ENCODE measurements at regions not wholly inside any gene's neighbourhood (a gene's known extent, or its start where the extent isn't known, plus 50 kb on each side); places are given as distances from the start of the nearest gene placed in this dataset.
"Not testable (repeated sequence)": the region's sequence is repeated elsewhere in the genome, so short reads cannot be mapped to it uniquely, and the experiment has no call there.

GRCh38 chr7:110309941-110310340, 781.0 kb upstream of the LRRN3 start:
- ChIA-PET CTCF (no interaction called here), POLR2A (ENCODE audit: unreplicated experiment) (no interaction called here)
- Histone ChIP-seq H3K27me3 (ENCODE audit: low read length) (no peaks in the 10 kb centered on the region), H3K9me2 (replicated peaks; ENCODE audit: low read length) (no peaks in the 10 kb centered on the region), H3K4me1 (ENCODE audit: insufficient read depth, low read length) (no peaks in the 10 kb centered on the region), H2AFZ (ENCODE audit: low read length) (no peak overlapping the region), H4K20me1 (ENCODE audit: low read length) (no peaks in the 10 kb centered on the region), H3K4me2 (ENCODE audit: low read length) (no peak overlapping the region), H3K36me3 (ENCODE audit: low read depth, low read length) (no peaks in the 10 kb centered on the region), H3K9ac (ENCODE audit: low read length) (no peak overlapping the region), H3K27ac (ENCODE audit: low read length) (no peak overlapping the region), H3K4me3 (ENCODE audit: low read length) (no peak overlapping the region), H3K9me3 (ENCODE audit: low read length) (no peaks in the 10 kb centered on the region), H3K79me2 (ENCODE audit: low read length) (no peaks in the 10 kb centered on the region), H3F3A (ENCODE audit: low read length, unreplicated experiment) (no peaks in the 10 kb centered on the region)
- ATAC-seq = no peak
- no TSS peak for BruUV-seq (replicated peaks)
- TF ChIP-seq EZH2 (IDR thresholded peaks at IDR 0.05; ENCODE audit: low read length, unreplicated experiment) (no peak), CTCF (conservative IDR thresholded peaks at IDR 0.05; ENCODE audit: low read depth, low read length) (no peak), EZH2phosphoT487 (IDR thresholded peaks at IDR 0.05; ENCODE audit: borderline replicate concordance, low read length) (no peak)
- intact Hi-C loops (cut with micrococcal nuclease) = no loop called here
- DNase-seq = no peak

GRCh38 chr7:110311556-110311955, 779.4 kb upstream of the LRRN3 start:
- H3K9ac ChIP-seq (ENCODE audit: low read length) = no peak overlapping the region
- CTCF ChIA-PET = no interaction called here
- H3K9me3 ChIP-seq (ENCODE audit: low read length) = no peaks in the 10 kb centered on the region
- no peaks in the 10 kb centered on the region for H3K9me2 ChIP-seq (replicated peaks; ENCODE audit: low read length)
- intact Hi-C loops (cut with micrococcal nuclease) = no loop called here
- TF ChIP-seq EZH2phosphoT487 (IDR thresholded peaks at IDR 0.05; ENCODE audit: borderline replicate concordance, low read length) (no peak), CTCF (conservative IDR thresholded peaks at IDR 0.05; ENCODE audit: low read depth, low read length) (no peak), EZH2 (IDR thresholded peaks at IDR 0.05; ENCODE audit: low read length, unreplicated experiment) (no peak)
- H4K20me1 ChIP-seq (ENCODE audit: low read length) = no peaks in the 10 kb centered on the region
- H2AFZ ChIP-seq (ENCODE audit: low read length) = no peak overlapping the region
- DNase-seq (no peak), ATAC-seq (no peak)
- no peaks in the 10 kb centered on the region for H3K79me2 ChIP-seq (ENCODE audit: low read length)
- no peaks in the 10 kb centered on the region for H3K4me1 ChIP-seq (ENCODE audit: insufficient read depth, low read length)
- H3K4me2 ChIP-seq (ENCODE audit: low read length) = no peak overlapping the region
- H3K36me3 ChIP-seq (ENCODE audit: low read depth, low read length) = no peaks in the 10 kb centered on the region
- POLR2A ChIA-PET (ENCODE audit: unreplicated experiment) = no interaction called here
- no peaks in the 10 kb centered on the region for H3F3A ChIP-seq (ENCODE audit: low read length, unreplicated experiment)
- H3K27ac ChIP-seq (ENCODE audit: low read length) = no peak overlapping the region
- H3K27me3 ChIP-seq (ENCODE audit: low read length) = no peaks in the 10 kb centered on the region
- H3K4me3 ChIP-seq (ENCODE audit: low read length) = no peak overlapping the region
- no TSS peak for BruUV-seq (replicated peaks)

- H3K36me3 ChIP-seq (ENCODE audit: low read depth, low read length) = no peaks in the 10 kb centered on the region
- BruUV-seq (replicated peaks) = no TSS peak
- ATAC-seq (peak; percentile 95), DNase-seq (peak; percentile 86)
- H3K9me2 ChIP-seq (replicated peaks; ENCODE audit: low read length) = no peaks in the 10 kb centered on the region
- TF ChIP-seq EZH2phosphoT487 (IDR thresholded peaks at IDR 0.05; ENCODE audit: borderline replicate concordance, low read length) (no peak), EZH2 (IDR thresholded peaks at IDR 0.05; ENCODE audit: low read length, unreplicated experiment) (no peak), CTCF (conservative IDR thresholded peaks at IDR 0.05; ENCODE audit: low read depth, low read length) (no peak)
- H3K4me3 ChIP-seq (ENCODE audit: low read length) = no peak overlapping the region
- no peak overlapping the region for H3K9ac ChIP-seq (ENCODE audit: low read length)
- no peak overlapping the region for H3K27ac ChIP-seq (ENCODE audit: low read length)
- H2AFZ ChIP-seq (ENCODE audit: low read length) = no peak overlapping the region
- POLR2A ChIA-PET (ENCODE audit: unreplicated experiment) = no interaction called here
- H4K20me1 ChIP-seq (ENCODE audit: low read length) = no peaks in the 10 kb centered on the region
- H3K4me1 ChIP-seq (ENCODE audit: insufficient read depth, low read length) = 0 out of 2 replicates have a peak, but pooled peaks cover 8% of the 10 kb centered on the region
- intact Hi-C loops (cut with micrococcal nuclease) = no loop called here
- no peak overlapping the region for H3K4me2 ChIP-seq (ENCODE audit: low read length)
- H3K27me3 ChIP-seq (ENCODE audit: low read length) = no peaks in the 10 kb centered on the region
- CTCF ChIA-PET = interaction anchor here (0.5 kb wide), 1 partner anchor 277 kb away, joined by 3 read pairs; no protein-coding TSS in a partner anchor
- H3K9me3 ChIP-seq (ENCODE audit: low read length) = no peaks in the 10 kb centered on the region
- H3K79me2 ChIP-seq (ENCODE audit: low read length) = no peaks in the 10 kb centered on the region
- no peaks in the 10 kb centered on the region for H3F3A ChIP-seq (ENCODE audit: low read length, unreplicated experiment)
Observed at GRCh38 chr7:110317541-110318265, 773.2 kb upstream of the LRRN3 start.

- H3F3A ChIP-seq (ENCODE audit: low read length, unreplicated experiment); H2AFZ ChIP-seq (ENCODE audit: low read length); BruUV-seq (replicated peaks); POLR2A ChIA-PET (ENCODE audit: unreplicated experiment); H3K4me3 ChIP-seq (ENCODE audit: low read length); CTCF ChIA-PET; H3K4me1 ChIP-seq (ENCODE audit: insufficient read depth, low read length); H4K20me1 ChIP-seq (ENCODE audit: low read length); H3K79me2 ChIP-seq (ENCODE audit: low read length); H3K36me3 ChIP-seq (ENCODE audit: low read depth, low read length); DNase-seq; H3K27me3 ChIP-seq (ENCODE audit: low read length); intact Hi-C loops (cut with micrococcal nuclease); H3K9me2 ChIP-seq (replicated peaks; ENCODE audit: low read length); H3K27ac ChIP-seq (ENCODE audit: low read length); H3K9me3 ChIP-seq (ENCODE audit: low read length); ATAC-seq; H3K9ac ChIP-seq (ENCODE audit: low read length); H3K4me2 ChIP-seq (ENCODE audit: low read length): not testable (repeated sequence)
Observed at GRCh38 chr7:110320285-110320684, 770.6 kb upstream of the LRRN3 start.

All from PC-3 (cell line).